ENCODE measurements at regions not wholly inside any gene's neighbourhood (a gene's known extent, or its start where the extent isn't known, plus 50 kb on each side); places are given as distances from the start of the nearest gene placed in this dataset.
"Not testable (repeated sequence)": the region's sequence is repeated elsewhere in the genome, so short reads cannot be mapped to it uniquely, and the experiment has no call there.

DNA sequence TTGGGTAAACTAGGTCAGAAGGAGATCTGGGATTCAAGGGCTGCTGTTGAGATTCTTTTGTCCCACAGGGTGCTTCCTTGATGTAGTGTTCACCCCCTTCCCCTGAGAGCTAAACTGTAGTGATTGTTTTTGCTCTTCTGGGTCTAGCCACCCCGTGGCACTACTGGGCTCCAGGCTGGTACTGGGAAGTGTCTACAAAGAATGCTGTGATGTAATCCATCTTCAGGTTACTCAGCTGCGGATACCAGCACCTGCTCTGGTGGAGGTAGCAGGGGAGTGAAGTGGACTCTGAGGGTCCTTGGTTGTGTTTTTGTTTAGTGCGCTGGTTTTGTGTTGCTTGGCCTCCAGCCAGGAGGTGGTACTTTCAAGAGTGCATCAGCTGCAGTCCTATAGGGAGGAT lies 365.5 kb downstream of the ZNF674 start:
- Histone ChIP-seq H3K27ac (no peak overlapping the region), H3K36me3 (no peaks in the 10 kb centered on the region), H3K27me3 (peaks cover 0 to 7% of the 10 kb centered on the region in 2 donors), H3K9me3 (no peaks in the 10 kb centered on the region), H3K4me3 (no peak overlapping the region), H3K4me1 (no peaks in the 10 kb centered on the region)
- TF ChIP-seq POLR2A (IDR thresholded peaks at IDR 0.05) (no peak), CTCF (IDR thresholded peaks at IDR 0.05) (no peak)
- DNase-seq = no peak
- intact Hi-C loops (cut with DNase I; ENCODE audit: low total_unique reads) = no loop called here

GRCh38 chrX:46178763-46179162 lies 366.5 kb downstream of the ZNF674 start:
- intact Hi-C loops (cut with DNase I; ENCODE audit: low total_unique reads) = no loop called here

DNA sequence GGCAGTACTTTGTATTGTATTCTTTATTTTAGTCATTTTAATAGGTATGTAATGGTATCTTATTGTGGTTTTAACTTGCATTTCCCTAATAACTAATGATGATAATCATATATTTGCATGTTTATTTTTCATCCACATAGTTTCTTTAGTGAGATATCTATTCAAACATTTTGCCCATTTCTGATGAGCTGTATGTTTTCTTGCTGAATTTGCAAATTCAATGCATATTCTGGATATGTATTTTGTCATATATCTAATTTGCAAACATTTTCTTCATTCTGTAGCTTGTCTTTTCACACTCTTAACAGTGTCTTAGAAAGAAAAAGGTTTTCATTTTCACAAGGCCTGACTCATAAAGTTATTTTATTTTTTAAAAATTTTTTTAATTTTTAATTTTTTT lies 372.1 kb downstream of the ZNF674 start:
- no peaks in the 10 kb centered on the region for H3K36me3 ChIP-seq
- H3K9me3 ChIP-seq = no peaks in the 10 kb centered on the region
- DNase-seq = no peak
- no peak overlapping the region for H3K4me3 ChIP-seq
- H3K27me3 ChIP-seq = no peaks in the 10 kb centered on the region
- intact Hi-C loops (cut with DNase I; ENCODE audit: low total_unique reads) = no loop called here
- TF ChIP-seq POLR2A (IDR thresholded peaks at IDR 0.05) (no peak), CTCF (IDR thresholded peaks at IDR 0.05) (no peak)
- no peak overlapping the region for H3K27ac ChIP-seq
- no peaks in the 10 kb centered on the region for H3K4me1 ChIP-seq

More at GRCh38 chrX:46178763-46179162, 366.5 kb downstream of the ZNF674 start:
- no peak for DNase-seq
- no peaks in the 10 kb centered on the region for H3K4me1 ChIP-seq
- no peaks in the 10 kb centered on the region for H3K9me3 ChIP-seq
- H3K36me3 ChIP-seq = no peaks in the 10 kb centered on the region
- no peak overlapping the region for H3K4me3 ChIP-seq
- H3K27me3 ChIP-seq = peaks cover 0 to 4% of the 10 kb centered on the region in 2 donors
- TF ChIP-seq CTCF (IDR thresholded peaks at IDR 0.05) = no peak
- TF ChIP-seq POLR2A (IDR thresholded peaks at IDR 0.05) = no peak
- H3K27ac ChIP-seq = no peak overlapping the region

DNA sequence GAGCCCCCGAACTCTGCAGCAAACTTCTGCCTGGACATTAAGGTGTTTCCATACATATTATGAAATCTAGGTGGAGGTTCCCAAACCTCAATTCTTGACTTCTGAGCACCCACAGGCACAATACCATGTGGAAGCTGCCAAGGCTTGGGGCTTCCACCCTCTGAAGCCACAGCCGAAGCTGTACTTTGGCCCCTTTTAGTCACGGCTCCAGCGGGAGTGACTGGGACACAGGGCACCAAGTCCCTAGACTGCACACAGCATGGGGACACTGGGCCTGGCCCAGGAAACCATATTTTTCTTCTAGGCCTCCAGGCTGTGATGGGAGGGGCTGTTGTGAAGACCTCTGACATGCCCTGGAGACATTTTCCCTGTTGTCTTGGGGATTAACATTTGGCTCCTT lies 373.8 kb downstream of the ZNF674 start:
- intact Hi-C loops (cut with DNase I; ENCODE audit: low total_unique reads); DNase-seq; H3K4me1 ChIP-seq: not testable (repeated sequence)

DNA sequence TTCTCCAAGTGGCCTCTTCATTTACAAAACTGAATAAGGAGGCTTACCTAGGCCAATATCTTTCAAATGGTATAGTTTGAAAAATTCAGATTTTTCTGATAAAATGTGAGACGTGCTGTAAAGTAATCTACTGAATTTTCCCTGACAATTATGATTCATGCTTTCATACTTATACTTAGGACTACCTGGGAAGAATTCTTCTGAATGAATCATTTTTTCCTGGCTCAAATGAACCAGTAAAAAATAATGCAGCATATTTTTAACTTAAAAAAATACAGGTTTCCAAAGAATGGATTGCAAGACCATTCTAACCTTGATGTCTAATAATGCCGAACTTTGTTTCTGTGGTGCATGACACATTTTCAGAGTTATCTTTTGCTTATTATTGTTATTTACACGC lies 375.4 kb downstream of the ZNF674 start:
- intact Hi-C loops (cut with DNase I; ENCODE audit: low total_unique reads) = no loop called here

More for the DNA sequence above, 373.8 kb downstream of the ZNF674 start:
- H3K27ac ChIP-seq, H3K4me3 ChIP-seq, H3K9me3 ChIP-seq, H3K27me3 ChIP-seq, H3K36me3 ChIP-seq: not testable (repeated sequence)

More for the DNA sequence above, 375.4 kb downstream of the ZNF674 start:
- TF ChIP-seq POLR2A (IDR thresholded peaks at IDR 0.05) (no peak), CTCF (IDR thresholded peaks at IDR 0.05) (no peak)
- no peak overlapping the region for H3K27ac ChIP-seq
- no peaks in the 10 kb centered on the region for H3K4me1 ChIP-seq
- H3K27me3 ChIP-seq = no peaks in the 10 kb centered on the region
- no peak for DNase-seq
- no peaks in the 10 kb centered on the region for H3K36me3 ChIP-seq
- no peaks in the 10 kb centered on the region for H3K9me3 ChIP-seq
- no peak overlapping the region for H3K4me3 ChIP-seq
